Esophagus muscularis mucosa (tissue), 4 donors: ENCODE measurements at regions not wholly inside any gene's neighbourhood (a gene's known extent, or its start where the extent isn't known, plus 50 kb on each side); places are given as distances from the start of the nearest gene placed in this dataset.

ENCODE experiments used
- EP300 ChIP-seq: sonication (generic); formaldehyde crosslinking; IDR thresholded peaks from one replicate; pipeline ENCODE4 v1.6.1; 2017; ENCODE audit warnings: antibody characterized with exemption
- POLR2A ChIP-seq: fragments of 450-650 bp; IDR thresholded peaks from one replicate; pipeline ENCODE4 v1.6.1; 2017; ENCODE audit warnings: antibody characterized with exemption, moderate library complexity, mild to moderate bottlenecking, low read depth
- POLR2AphosphoS5 ChIP-seq, 2 donors: sonication (generic); formaldehyde crosslinking; IDR thresholded peaks; one replicate each; pipeline ENCODE4 v1.6.1; 2017; ENCODE audit warnings: antibody characterized with exemption in 2 of 2
- TF ChIP-seq, protein P1 (sequence below), 3 experiments: fragments of 200-600 bp in 2 of 3; fragments of 450-650 bp in 1 of 3; sonication (generic) in 2 of 3; IDR thresholded peaks; one replicate each; pipeline ENCODE4 v1.5.1; 2017 to 2019; ENCODE audit warnings: antibody characterized with exemption in 3 of 3, mild to moderate bottlenecking in 2 of 3, moderate library complexity in 1 of 3

DNA sequence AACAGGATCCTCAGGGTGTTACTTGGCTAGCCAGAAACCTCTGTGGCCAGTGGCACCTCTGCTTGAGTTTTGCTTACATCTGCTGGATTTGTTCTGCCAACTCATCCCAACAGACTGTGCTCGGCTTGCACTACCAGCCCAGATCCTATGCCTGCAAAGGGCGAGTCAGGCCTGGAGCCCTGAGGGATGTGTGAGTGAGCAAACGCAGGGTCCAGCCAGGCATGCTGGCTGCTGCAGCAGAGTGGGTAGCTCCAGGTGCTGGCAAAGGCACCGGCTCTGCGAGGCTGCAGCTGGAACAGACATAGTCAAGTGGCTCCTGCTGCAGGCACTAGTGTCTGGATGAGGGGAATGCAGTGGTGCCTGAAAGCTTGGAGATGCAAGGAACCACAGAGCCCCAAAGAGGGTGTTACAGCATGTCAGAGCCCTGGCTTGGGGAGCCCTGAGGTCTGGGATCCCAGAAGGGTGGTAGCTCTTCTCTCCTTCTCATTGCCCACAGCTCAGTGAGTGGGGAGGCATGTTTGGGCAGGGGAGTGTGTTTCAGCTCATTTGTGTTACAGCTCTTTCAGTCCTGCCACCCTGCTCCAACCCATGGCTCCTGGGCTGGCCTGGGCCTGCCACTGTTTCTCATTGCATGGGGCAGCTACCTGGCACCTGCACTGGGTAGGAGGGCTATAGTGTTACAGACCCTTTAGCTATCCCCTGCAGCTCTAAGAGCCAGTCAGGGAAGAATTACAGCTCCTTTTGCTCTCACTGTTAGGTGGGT, 332.6 kb downstream of the TAF11L14 start:
- TF ChIP-seq POLR2A (no peak), POLR2AphosphoS5 (IDR thresholded peaks at IDR 0.05) (no peak), EP300 (no peak)
- TF ChIP-seq, protein P1, sequence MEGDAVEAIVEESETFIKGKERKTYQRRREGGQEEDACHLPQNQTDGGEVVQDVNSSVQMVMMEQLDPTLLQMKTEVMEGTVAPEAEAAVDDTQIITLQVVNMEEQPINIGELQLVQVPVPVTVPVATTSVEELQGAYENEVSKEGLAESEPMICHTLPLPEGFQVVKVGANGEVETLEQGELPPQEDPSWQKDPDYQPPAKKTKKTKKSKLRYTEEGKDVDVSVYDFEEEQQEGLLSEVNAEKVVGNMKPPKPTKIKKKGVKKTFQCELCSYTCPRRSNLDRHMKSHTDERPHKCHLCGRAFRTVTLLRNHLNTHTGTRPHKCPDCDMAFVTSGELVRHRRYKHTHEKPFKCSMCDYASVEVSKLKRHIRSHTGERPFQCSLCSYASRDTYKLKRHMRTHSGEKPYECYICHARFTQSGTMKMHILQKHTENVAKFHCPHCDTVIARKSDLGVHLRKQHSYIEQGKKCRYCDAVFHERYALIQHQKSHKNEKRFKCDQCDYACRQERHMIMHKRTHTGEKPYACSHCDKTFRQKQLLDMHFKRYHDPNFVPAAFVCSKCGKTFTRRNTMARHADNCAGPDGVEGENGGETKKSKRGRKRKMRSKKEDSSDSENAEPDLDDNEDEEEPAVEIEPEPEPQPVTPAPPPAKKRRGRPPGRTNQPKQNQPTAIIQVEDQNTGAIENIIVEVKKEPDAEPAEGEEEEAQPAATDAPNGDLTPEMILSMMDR (IDR thresholded peaks at IDR 0.05), result no peak
